SU-DHL-6 (cell line): ENCODE measurements at regions not wholly inside any gene's neighbourhood (a gene's known extent, or its start where the extent isn't known, plus 50 kb on each side); places are given as distances from the start of the nearest gene placed in this dataset.

Experiments
- H2AFZ ChIP-seq: fragments of 200-600 bp; sonication (generic); 2 replicates; pipeline ENCODE4 v1.6.1; 2014; ENCODE audit warnings: low read depth, mild to moderate bottlenecking, moderate library complexity, mixed read lengths, antibody characterized with exemption, low read length; ENCODE audit not compliant: severe bottlenecking
- H3F3A ChIP-seq: fragments of 200-600 bp; shearing (Covaris generic); 2 replicates; pipeline ENCODE4 v1.6.0; 2016; ENCODE audit warnings: antibody characterized with exemption, mild to moderate bottlenecking; ENCODE audit not compliant: insufficient read depth
- H3K27ac ChIP-seq: fragments of 200-600 bp; sonication (generic); 2 replicates; pipeline ENCODE4 v1.5.1; 2016; ENCODE audit warnings: low read depth, mild to moderate bottlenecking, low read length, moderate library complexity, mixed read lengths
- H3K27me3 ChIP-seq: fragments of 200-600 bp; sonication (generic), shearing (Covaris generic); 2 replicates; pipeline ENCODE4 v1.6.0; 2014; ENCODE audit warnings: mild to moderate bottlenecking, low read length
- H3K36me3 ChIP-seq: fragments of 200-600 bp; sonication (generic); 2 replicates; pipeline ENCODE4 v1.6.1; 2014; ENCODE audit warnings: mild to moderate bottlenecking, low read length, mixed read lengths
- H3K4me2 ChIP-seq: fragments of 300-600, 200-600 bp; shearing (Covaris generic), sonication (generic); 2 replicates; pipeline ENCODE4 v1.6.0; 2014; ENCODE audit warnings: low read length, low read depth, mild to moderate bottlenecking; ENCODE audit not compliant: poor library complexity, severe bottlenecking
- H3K4me3 ChIP-seq: fragments of 200-600 bp; sonication (generic); 2 replicates; pipeline ENCODE4 v1.5.1; 2014; ENCODE audit warnings: antibody characterized with exemption, low read length, mild to moderate bottlenecking, mixed read lengths; ENCODE audit not compliant: insufficient read depth, poor library complexity, severe bottlenecking
- H3K79me2 ChIP-seq: fragments of 200-600 bp; sonication (generic); 2 replicates; pipeline ENCODE4 v1.6.1; 2014; ENCODE audit warnings: mild to moderate bottlenecking, low read length, moderate library complexity; ENCODE audit not compliant: insufficient read depth
- H3K9ac ChIP-seq: fragments of 200-600 bp; sonication (generic); 2 replicates; pipeline ENCODE4 v1.7.0; 2014; ENCODE audit warnings: mild to moderate bottlenecking, low read length
- H3K9me2 ChIP-seq: fragments of 200-600 bp; sonication (generic); replicated peaks from 2 replicates; pipeline ENCODE4 v1.6.1; 2014; ENCODE audit warnings: low read length; ENCODE audit not compliant: insufficient read depth
- H3K9me3 ChIP-seq: fragments of 200-600 bp; sonication (generic); 2 replicates; pipeline ENCODE4 v1.6.1; 2014; ENCODE audit warnings: low read length, mixed read lengths; ENCODE audit not compliant: insufficient read depth
- H4K20me1 ChIP-seq: fragments of 200-600 bp; sonication (generic); 2 replicates; pipeline ENCODE4 v1.6.1; 2014; ENCODE audit warnings: low read depth, mild to moderate bottlenecking, antibody characterized with exemption, low read length, moderate library complexity, mixed read lengths
- CTCF ChIP-seq: fragments of 200-600 bp; sonication (generic); IDR thresholded peaks from one replicate; pipeline ENCODE4 v1.5.1; 2017; ENCODE audit warnings: antibody characterized with exemption, mild to moderate bottlenecking, low read length, moderate library complexity; ENCODE audit not compliant: insufficient read depth, poor library complexity, severe bottlenecking
- EZH2phosphoT487 ChIP-seq: fragments of 200-600 bp; sonication (generic), shearing (Covaris generic); conservative IDR thresholded peaks from 2 replicates; pipeline ENCODE4 v1.6.1; 2018; ENCODE audit warnings: mild to moderate bottlenecking, antibody characterized with exemption, low read length, moderate library complexity, mixed read lengths

- Histone ChIP-seq H3K9me2 (no peaks in the 10 kb centered on the region), H3K4me2 (no peak overlapping the region), H4K20me1 (no peaks in the 10 kb centered on the region), H3K27me3 (no peaks in the 10 kb centered on the region), H3K79me2 (no peaks in the 10 kb centered on the region), H3K9me3 (no peaks in the 10 kb centered on the region), H3F3A (no peaks in the 10 kb centered on the region), H3K27ac (no peak overlapping the region), H2AFZ (no peak overlapping the region), H3K4me3 (no peak overlapping the region), H3K9ac (no peak overlapping the region), H3K36me3 (no peaks in the 10 kb centered on the region)
- TF ChIP-seq CTCF (no peak), EZH2phosphoT487 (no peak)
Observed at GRCh38 chr12:118503476-118503875, 127.1 kb downstream of the SUDS3 start.

GRCh38 chr12:118512669-118513068 is 136.3 kb downstream of the SUDS3 start:
- Histone ChIP-seq H3K36me3 (no peaks in the 10 kb centered on the region), H3K79me2 (no peaks in the 10 kb centered on the region), H3K9me3 (no peaks in the 10 kb centered on the region), H3K9ac (no peak overlapping the region), H3K4me3 (no peak overlapping the region), H2AFZ (no peak overlapping the region), H3F3A (no peaks in the 10 kb centered on the region), H3K4me2 (no peak overlapping the region), H3K27ac (no peak overlapping the region), H3K27me3 (no peaks in the 10 kb centered on the region), H4K20me1 (no peaks in the 10 kb centered on the region), H3K9me2 (no peaks in the 10 kb centered on the region)
- TF ChIP-seq CTCF = no peak
- TF ChIP-seq EZH2phosphoT487 = no peak

- Histone ChIP-seq H3K36me3 (no peaks in the 10 kb centered on the region), H2AFZ (no peak overlapping the region), H4K20me1 (no peaks in the 10 kb centered on the region), H3K4me3 (no peak overlapping the region), H3K9me3 (no peaks in the 10 kb centered on the region), H3K9me2 (no peaks in the 10 kb centered on the region), H3F3A (no peaks in the 10 kb centered on the region), H3K4me2 (no peak overlapping the region), H3K9ac (no peak overlapping the region), H3K79me2 (no peaks in the 10 kb centered on the region), H3K27ac (no peak overlapping the region), H3K27me3 (no peaks in the 10 kb centered on the region)
- no peak for TF ChIP-seq EZH2phosphoT487
- no peak for TF ChIP-seq CTCF
Observed at GRCh38 chr12:118513611-118514010, 137.3 kb downstream of the SUDS3 start.
